Erythroblast (primary cell): ENCODE measurements at regions not wholly inside any gene's neighbourhood (a gene's known extent, or its start where the extent isn't known, plus 50 kb on each side); places are given as distances from the start of the nearest gene placed in this dataset.

Experiments
- GATA1 ChIP-seq: IDR thresholded peaks from 2 replicates; pipeline ENCODE4 v1.6.1; 2011; ENCODE audit warnings: low read depth, mild to moderate bottlenecking, control low read depth, low read length, moderate library complexity
- POLR2A ChIP-seq: IDR thresholded peaks from 2 replicates; pipeline ENCODE4 v1.6.1; 2011; ENCODE audit warnings: mild to moderate bottlenecking, low read length

GRCh38 chr13:103229674-103230073 is 163.5 kb upstream of the SLC10A2 start:
- TF ChIP-seq POLR2A (no peak), GATA1 (no peak)
